Endothelial cell of umbilical vein (primary cell): ENCODE measurements at regions not wholly inside any gene's neighbourhood (a gene's known extent, or its start where the extent isn't known, plus 50 kb on each side); places are given as distances from the start of the nearest gene placed in this dataset.
"Not testable (repeated sequence)": the region's sequence is repeated elsewhere in the genome, so short reads cannot be mapped to it uniquely, and the experiment has no call there.

ENCODE experiments used
- CTCF ChIP-seq, 2 donors: IDR thresholded peaks; 1 replicate in 1 of 2; 2 replicates in 1 of 2; pipeline ENCODE4 v1.5.1; 2011; ENCODE audit warnings: low read length in 2 of 2, mild to moderate bottlenecking in 2 of 2, moderate library complexity in 2 of 2, control low read depth in 1 of 2, inconsistent platforms in 1 of 2, low read depth in 1 of 2; ENCODE audit not compliant: insufficient read depth in 1 of 2; ENCODE audit errors: extremely low read depth in 1 of 2
- EZH2 ChIP-seq: IDR thresholded peaks from 2 replicates; pipeline ENCODE4 v1.6.1; 2012; ENCODE audit warnings: borderline replicate concordance, low read depth, mild to moderate bottlenecking, moderate library complexity, low read length, inconsistent platforms; ENCODE audit not compliant: severe bottlenecking
- FOS ChIP-seq: IDR thresholded peaks from 2 replicates; pipeline ENCODE4 v1.6.1; 2011; ENCODE audit warnings: mild to moderate bottlenecking, low read length, moderate library complexity, borderline replicate concordance; ENCODE audit not compliant: insufficient read depth
- GATA2 ChIP-seq: IDR thresholded peaks from 2 replicates; pipeline ENCODE4 v1.7.0; 2011; ENCODE audit warnings: low read depth, mild to moderate bottlenecking, moderate library complexity, mixed read lengths, low read length; ENCODE audit not compliant: insufficient read length, insufficient read depth
- JUN ChIP-seq: IDR thresholded peaks from 2 replicates; pipeline ENCODE4 v1.6.1; 2011; ENCODE audit warnings: borderline replicate concordance, low read depth; ENCODE audit not compliant: insufficient read length, insufficient read depth
- MYC ChIP-seq: IDR thresholded peaks from one replicate; pipeline ENCODE4 v1.6.1; 2011; ENCODE audit warnings: mild to moderate bottlenecking, low read depth, low read length
- POLR2A ChIP-seq: IDR thresholded peaks from 2 replicates; pipeline ENCODE4 v1.6.1; 2012; ENCODE audit warnings: low read depth, mild to moderate bottlenecking, control low read depth, low read length
- POLR2AphosphoS5 ChIP-seq: IDR thresholded peaks from 2 replicates; pipeline ENCODE4 v1.6.1; 2012; ENCODE audit warnings: low read depth, mild to moderate bottlenecking, control low read depth, low read length, moderate library complexity; ENCODE audit not compliant: insufficient read depth
- TF ChIP-seq, protein P1 (sequence below): IDR thresholded peaks from 2 replicates; pipeline ENCODE4 v1.6.1; 2011; ENCODE audit not compliant: insufficient read depth, insufficient read length

DNA sequence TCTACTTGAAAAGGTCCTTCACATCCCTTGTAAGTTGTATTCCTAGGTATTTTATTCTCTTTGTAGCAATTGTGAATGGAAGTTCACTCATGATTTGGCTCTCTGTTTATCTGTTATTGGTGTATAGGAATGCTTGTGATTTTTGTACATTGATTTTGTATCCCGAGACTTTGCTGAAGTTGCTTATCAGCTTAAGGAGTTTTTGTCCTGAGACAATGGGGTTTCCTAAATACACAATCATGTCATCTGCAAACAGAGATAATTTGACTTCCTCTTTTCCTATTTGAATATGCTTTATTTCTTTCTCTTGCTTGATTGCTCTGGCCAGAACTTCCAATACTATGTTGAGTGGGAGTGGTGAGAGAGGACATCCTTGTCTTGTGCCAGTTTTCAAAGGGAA is 69.8 kb upstream of the MYRIP start:
- not testable (repeated sequence) for TF ChIP-seq POLR2A; JUN; EZH2; POLR2AphosphoS5; CTCF (IDR thresholded peaks at IDR 0.05; ENCODE audit: extremely low read depth in 1 of 2, insufficient read depth in 1 of 2, low read depth in 1 of 2, low read length in 2 of 2); FOS; MYC; GATA2
- TF ChIP-seq, protein P1, sequence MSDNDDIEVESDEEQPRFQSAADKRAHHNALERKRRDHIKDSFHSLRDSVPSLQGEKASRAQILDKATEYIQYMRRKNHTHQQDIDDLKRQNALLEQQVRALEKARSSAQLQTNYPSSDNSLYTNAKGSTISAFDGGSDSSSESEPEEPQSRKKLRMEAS = not testable (repeated sequence)
